Vagina (tissue), 2 donors: ENCODE measurements at regions not wholly inside any gene's neighbourhood (a gene's known extent, or its start where the extent isn't known, plus 50 kb on each side); places are given as distances from the start of the nearest gene placed in this dataset.

Experiments
- CTCF ChIP-seq, 3 experiments: fragments of 450-650 bp in 2 of 3; fragments of 200-600 bp in 1 of 3; sonication (generic) in 1 of 3; IDR thresholded peaks; one replicate each; pipeline ENCODE4 v1.5.1; 2017 to 2019; ENCODE audit warnings: antibody characterized with exemption in 3 of 3, mild to moderate bottlenecking in 2 of 3, moderate library complexity in 2 of 3
- POLR2A ChIP-seq, 2 donors: fragments of 450-650 bp; IDR thresholded peaks; one replicate each; pipeline ENCODE4 v1.6.1; 2017; ENCODE audit warnings: antibody characterized with exemption in 2 of 2, mild to moderate bottlenecking in 2 of 2, moderate library complexity in 2 of 2
- POLR2AphosphoS5 ChIP-seq, 2 donors: sonication (generic); formaldehyde crosslinking; IDR thresholded peaks; one replicate each; pipeline ENCODE4 v1.9.0; 2017; ENCODE audit warnings: antibody characterized with exemption in 2 of 2, mild to moderate bottlenecking in 2 of 2, low read depth in 1 of 2; ENCODE audit not compliant: insufficient read depth in 1 of 2

GRCh38 chr12:131589221-131589897 lies 121.5 kb upstream of the SFSWAP start:
- TF ChIP-seq POLR2A (IDR thresholded peaks at IDR 0.05): no peak
- no peak for TF ChIP-seq CTCF (IDR thresholded peaks at IDR 0.05)
- no peak for TF ChIP-seq POLR2AphosphoS5 (IDR thresholded peaks at IDR 0.05; ENCODE audit: insufficient read depth in 1 of 2, low read depth in 1 of 2)
